GM11168 (cell line): ENCODE measurements at regions not wholly inside any gene's neighbourhood (a gene's known extent, or its start where the extent isn't known, plus 50 kb on each side); places are given as distances from the start of the nearest gene placed in this dataset.
"Not testable (repeated sequence)": the region's sequence is repeated elsewhere in the genome, so short reads cannot be mapped to it uniquely, and the experiment has no call there.

Experiments
- in situ Hi-C: fragments of 300-500 bp; cut with MboI; formaldehyde crosslinking; loops from one replicate; pipeline ENCODE4 v1.12.0; 2022; ENCODE audit warnings: low sequenced_read_pairs; ENCODE audit not compliant: unreplicated experiment

GRCh38 chr6:81929828-81930227 is 177.3 kb upstream of the TENT5A start:
- in situ Hi-C loops = no loop called here

GRCh38 chr6:81925201-81925600 is 172.7 kb upstream of the TENT5A start:
- in situ Hi-C loops = no loop called here

GRCh38 chr6:81909981-81910900 is 157.8 kb upstream of the TENT5A start:
- in situ Hi-C loops = loop anchor here (5.0 kb wide), 1 partner anchor 72 kb away; no protein-coding TSS in a partner anchor

GRCh38 chr6:81909162-81909561 is 156.7 kb upstream of the TENT5A start:
- in situ Hi-C loops = no loop called here

- in situ Hi-C loops = no loop called here
Observed at GRCh38 chr6:81906709-81907204, 154.3 kb upstream of the TENT5A start.

- in situ Hi-C loops = no loop called here
Observed at GRCh38 chr6:81906041-81906440, 153.6 kb upstream of the TENT5A start.

GRCh38 chr6:81901551-81901966 is 149.1 kb upstream of the TENT5A start:
- in situ Hi-C loops = no loop called here

- in situ Hi-C loops = no loop called here
Observed at GRCh38 chr6:81900616-81901015, 148.1 kb upstream of the TENT5A start.

- in situ Hi-C loops = no loop called here
Observed at GRCh38 chr6:81897793-81898192, 145.3 kb upstream of the TENT5A start.

- in situ Hi-C loops = no loop called here
Observed at GRCh38 chr6:81896525-81897503, 144.3 kb upstream of the TENT5A start.

- in situ Hi-C loops = no loop called here
Observed at GRCh38 chr6:81895511-81896185, 143.2 kb upstream of the TENT5A start.

GRCh38 chr6:81894788-81895271 is 142.3 kb upstream of the TENT5A start:
- in situ Hi-C loops = no loop called here

GRCh38 chr6:81894306-81894705 is 141.8 kb upstream of the TENT5A start:
- in situ Hi-C loops = no loop called here

GRCh38 chr6:81892891-81893290 is 140.4 kb upstream of the TENT5A start:
- in situ Hi-C loops = no loop called here

- in situ Hi-C loops = no loop called here
Observed at GRCh38 chr6:81891874-81892273, 139.4 kb upstream of the TENT5A start.

GRCh38 chr6:81890846-81891245 is 138.4 kb upstream of the TENT5A start:
- in situ Hi-C loops = no loop called here

GRCh38 chr6:81889377-81890053 is 137.0 kb upstream of the TENT5A start:
- in situ Hi-C loops = no loop called here

- in situ Hi-C loops = not testable (repeated sequence)
Observed at GRCh38 chr6:81886909-81887308, 134.4 kb upstream of the TENT5A start.

GRCh38 chr6:81886157-81886556 is 133.7 kb upstream of the TENT5A start:
- in situ Hi-C loops = no loop called here
